GM21737 (cell line): ENCODE measurements at regions not wholly inside any gene's neighbourhood (a gene's known extent, or its start where the extent isn't known, plus 50 kb on each side); places are given as distances from the start of the nearest gene placed in this dataset.
"Not testable (repeated sequence)": the region's sequence is repeated elsewhere in the genome, so short reads cannot be mapped to it uniquely, and the experiment has no call there.

Experiments used
- ATAC-seq: cut with Tn5 transposase; IDR thresholded peaks from one replicate; pipeline ENCODE4 v1.9.1; 2021; ENCODE audit warnings: mild to moderate bottlenecking, moderate library complexity; ENCODE audit not compliant: unreplicated experiment

DNA sequence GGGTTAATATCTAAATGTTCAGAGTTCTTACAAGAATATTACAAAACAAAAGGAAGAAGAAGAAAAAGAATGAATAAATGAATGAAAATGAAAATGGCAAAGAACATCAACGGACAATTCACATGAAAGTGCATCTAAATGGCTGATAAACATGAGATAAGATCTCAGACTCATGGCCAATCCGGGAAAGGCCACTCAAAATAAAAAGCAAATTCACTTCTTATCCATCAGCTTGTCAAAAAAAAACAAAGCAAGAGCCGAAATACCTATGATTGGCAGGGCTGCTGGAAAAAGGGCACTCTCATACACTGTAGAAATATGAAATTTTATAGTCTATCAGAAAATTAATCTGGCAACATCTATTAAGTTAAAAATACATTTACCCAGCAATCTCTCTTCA is 103.6 kb upstream of the EDEM3 start:
- ATAC-seq = no peak

DNA sequence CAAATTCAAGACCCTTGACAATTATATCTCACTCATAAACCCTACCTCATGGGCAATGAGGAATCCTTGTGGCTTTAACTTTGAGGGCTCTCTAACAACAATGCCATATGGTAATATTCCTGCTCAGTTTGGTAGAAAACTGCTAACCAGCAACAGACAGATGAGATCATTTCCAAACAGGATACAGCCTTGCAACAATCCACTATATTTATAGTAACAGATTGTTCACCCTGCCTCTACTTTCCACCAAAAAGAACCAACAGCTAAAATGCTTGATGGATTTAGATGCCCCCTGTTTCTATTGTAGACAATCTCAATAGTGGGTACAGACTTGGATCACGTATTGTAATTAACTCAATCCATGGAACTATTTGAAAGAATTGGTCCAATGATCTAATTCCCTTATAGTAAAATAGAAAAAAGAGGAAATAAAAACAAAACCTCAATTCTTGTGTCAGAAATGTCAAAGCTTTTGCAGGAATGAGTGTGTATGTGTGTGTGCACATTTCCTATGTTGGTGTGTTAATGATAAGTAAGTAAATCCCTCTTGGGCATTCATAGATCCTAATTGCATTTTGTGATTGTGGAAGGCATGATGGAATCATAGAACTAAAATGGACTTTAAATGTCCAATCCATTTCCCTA is 100.0 kb upstream of the EDEM3 start:
- no peak for ATAC-seq

DNA sequence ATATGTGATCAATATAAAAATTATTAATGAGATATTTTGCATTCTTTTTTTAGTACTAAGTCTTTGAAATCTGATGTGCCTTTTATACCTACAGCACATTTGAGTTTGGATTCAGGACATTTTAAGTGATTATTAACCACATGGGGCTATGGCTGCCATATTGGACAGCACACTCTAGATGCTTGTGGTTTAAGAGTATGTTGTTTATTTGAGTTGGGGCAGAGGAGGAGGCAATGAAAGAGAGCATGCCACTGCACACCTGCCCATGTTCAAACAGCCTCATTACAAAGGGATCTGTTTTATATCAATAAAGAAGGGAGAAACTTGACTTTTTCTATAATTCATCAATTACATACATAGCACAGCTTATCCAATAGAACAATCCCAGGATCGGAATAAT is 99.4 kb upstream of the EDEM3 start:
- ATAC-seq = no peak

DNA sequence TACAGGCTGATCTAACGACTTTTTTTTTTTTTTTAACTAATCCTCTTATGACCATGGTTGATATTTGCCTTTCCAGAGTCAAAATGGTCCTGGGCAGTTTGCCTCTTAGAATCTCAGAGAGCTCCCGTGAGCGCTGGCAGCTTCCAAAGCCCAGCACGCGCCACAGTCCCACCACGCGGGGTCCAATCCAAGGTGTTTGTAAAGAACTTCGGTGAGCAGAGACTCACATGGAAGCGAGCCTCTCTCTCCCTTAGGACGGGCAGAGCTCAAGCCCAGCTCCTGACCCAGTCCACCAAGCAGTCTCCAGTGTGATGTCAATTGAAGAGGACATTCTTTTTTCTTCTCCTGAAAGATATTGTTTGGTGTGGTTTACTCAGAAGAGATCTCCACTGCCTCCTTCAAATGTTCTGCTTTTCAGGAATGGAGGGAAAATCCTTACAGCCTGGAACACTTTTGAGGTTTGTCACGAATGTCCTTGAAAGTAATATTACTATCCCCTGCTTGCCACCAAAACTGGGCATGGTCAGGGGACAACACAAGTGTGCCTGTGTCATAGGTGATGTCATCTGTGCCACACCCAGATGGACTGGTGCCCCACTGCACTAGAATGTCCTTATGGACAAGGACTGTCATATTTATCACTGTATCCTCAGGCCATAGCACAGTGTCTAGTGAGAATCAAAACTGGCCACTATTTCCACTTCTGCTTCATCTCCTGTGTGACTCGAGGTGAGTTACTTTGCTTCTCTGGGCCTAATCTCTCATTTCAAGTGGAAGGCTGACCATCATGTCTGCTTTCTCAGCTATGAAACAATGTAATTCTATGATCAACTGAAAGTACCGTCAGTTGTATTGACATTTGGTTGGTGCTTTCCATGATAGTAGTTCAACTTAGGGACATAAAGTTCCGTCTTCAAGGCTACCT is 97.4 kb upstream of the EDEM3 start:
- ATAC-seq = no peak

DNA sequence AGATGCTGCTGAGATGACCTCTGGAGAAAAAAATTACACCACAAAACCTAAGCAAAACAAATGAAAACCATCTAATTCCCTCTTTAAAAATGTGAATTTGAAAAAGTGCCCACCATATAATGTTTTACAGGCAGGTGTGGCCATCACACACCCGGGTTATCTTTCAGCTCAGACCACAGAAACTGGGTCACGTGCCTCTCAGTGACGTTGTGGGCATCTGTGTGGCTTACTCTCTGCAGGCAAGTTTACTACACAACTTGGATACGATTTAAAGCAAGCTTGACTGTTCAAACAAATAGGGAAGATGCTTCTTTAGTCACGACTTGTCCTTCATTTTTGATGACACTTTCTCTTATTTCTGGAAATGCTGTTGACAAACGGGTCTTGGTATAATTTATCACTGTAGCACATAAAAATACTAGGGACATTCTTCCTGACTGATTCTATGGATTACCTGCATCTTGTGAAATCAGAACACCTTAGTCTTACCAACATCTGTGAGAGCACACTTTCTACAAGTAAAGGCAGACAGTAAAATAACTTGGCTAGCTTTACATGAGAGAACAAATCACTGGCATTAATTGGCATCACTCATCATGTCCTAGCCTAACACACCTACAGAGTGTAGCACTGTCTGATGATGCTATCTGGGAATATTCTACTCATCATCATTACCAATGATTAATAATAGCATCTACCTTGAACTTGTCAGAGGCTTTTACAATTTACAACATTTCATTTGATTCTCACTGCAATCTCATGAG is 89.3 kb upstream of the EDEM3 start:
- ATAC-seq = peak; percentile 100

DNA sequence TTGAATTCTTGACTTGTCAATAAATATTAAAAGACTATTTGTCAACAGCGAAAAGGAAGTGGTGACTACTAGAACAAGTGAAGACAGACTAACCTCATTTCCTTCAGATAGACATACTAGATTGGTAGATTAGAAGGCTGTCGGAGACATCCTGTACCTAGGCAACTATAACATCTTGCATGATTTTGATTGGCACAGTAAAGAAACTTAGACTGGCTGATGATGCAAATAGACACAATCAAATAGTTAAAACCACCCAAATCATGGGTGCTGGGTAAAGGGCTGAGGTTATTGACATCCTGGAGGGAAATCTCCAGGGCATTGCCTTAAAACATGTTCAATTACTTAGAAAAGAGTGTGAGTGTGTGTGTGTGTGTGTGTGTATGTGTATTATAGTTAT is 85.9 kb upstream of the EDEM3 start:
- no peak for ATAC-seq

DNA sequence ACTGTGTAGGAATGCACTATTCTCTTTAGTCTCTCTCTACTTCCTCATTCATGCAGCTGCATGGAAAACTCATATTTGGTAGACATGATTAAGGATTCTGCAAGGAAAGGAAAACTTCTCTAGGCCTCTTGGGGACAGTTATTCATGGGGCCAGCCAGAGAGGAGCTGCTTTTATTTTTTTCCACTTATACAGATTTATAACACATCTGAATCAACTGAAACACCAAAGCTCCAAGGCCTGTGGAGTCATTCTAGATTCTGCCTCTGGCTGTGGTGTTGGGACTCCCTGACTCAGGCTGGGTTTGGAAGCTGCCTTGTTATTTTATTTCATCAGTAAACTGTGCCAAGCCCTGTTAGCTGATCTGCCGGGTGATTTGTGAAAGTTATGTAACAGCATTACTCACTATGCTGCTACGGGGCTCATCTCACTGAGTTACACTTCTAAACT is 83.9 kb upstream of the EDEM3 start:
- ATAC-seq = no peak

DNA sequence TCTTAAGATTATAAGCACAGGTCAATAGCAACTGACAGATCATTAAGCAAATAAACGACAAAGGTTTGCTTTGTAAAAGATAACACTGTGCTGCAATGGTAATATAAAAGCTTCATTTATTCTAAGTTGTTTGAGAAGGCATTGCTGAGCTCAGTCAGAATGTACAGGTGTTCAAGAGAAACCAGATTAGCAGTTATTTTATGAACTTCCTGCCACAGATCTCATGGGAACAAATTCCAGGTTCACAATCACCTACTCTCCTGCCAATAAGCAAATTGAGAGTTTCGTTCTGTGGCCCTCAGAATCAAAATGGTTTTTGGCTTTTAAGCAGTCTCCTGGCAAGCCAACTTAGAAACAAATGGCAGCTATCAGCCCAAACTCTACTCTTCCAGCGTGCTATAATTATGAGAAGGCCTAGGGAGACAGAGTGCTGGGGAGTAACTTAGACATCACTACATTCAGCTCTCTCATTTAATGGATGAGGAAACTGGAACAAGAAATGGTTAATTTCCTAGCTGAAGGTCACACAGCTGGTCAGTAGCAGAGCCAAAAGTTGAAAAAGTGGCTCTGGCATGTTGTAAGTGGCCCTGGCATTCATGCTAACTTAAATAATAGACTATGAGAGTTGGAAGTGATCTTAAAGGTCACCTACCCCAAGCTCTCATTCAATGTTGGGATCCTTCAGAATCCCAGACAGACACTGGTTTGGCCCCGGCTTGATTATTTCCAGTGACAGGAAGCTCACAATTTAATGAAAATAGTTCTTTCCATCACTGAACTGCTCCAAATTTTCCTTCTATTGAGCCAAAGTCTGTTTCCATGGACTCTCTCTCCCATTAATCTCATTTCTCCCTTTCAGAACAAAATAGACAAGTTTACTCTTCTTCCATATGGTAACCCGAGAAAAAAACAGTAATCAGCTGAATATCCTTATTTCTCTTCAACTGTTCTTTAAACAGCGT is 82.6 kb upstream of the EDEM3 start:
- ATAC-seq = peak; percentile 73

DNA sequence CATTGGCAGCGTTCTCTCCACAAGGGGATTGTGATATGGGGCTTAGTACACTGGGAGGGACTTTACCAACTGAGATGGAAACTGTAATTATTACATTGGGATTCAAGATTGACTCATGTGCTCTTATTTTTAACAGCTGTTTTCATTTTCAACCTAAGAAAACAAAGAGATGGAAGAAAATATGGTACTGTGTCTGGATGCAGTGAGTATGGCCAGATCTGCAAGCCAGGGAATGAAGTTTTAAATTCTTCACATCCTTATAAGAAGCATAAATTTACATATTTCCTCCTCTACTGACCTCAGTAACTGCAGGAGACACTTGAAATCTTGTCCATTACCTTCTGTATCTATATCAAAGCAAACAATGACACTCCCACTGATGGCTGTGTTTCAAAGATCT is 81.5 kb upstream of the EDEM3 start:
- ATAC-seq = no peak

DNA sequence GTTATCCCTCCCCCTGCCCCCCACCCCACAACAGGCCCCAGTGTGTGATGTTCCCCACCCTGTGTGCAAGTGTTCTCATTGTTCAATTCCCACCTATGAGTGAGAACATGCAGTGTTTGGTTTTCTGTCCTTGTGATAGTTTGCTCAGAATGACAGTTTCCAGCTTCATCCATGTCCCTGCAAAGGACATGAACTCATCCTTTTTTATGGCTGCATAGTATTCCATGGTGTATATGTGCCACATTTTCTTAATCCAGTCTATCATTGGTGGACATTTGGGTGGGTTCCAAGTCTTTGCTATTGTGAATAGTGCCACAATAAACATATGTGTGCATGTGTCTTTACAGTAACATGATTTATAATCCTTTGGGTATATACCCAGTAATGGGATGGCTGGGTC is 79.3 kb upstream of the EDEM3 start:
- ATAC-seq = not testable (repeated sequence)

DNA sequence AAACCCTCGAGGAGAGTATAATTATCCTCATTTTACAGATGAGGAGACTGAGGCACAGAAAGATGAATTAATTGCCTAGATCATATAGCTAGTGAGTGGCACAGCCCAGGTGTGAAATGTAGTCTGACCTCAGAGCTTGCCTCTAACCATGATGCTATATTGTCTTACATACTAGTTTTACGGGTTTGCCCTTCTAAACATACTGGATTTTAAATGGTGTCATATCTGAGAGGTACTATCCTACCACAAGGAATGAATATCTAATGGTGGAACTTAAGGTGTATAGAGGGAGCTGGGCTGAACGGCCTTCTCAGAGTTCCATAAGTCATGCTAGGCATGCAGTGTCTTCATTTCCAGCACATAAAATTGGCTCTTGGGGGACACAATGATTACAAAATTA is 77.9 kb upstream of the EDEM3 start:
- no peak for ATAC-seq

DNA sequence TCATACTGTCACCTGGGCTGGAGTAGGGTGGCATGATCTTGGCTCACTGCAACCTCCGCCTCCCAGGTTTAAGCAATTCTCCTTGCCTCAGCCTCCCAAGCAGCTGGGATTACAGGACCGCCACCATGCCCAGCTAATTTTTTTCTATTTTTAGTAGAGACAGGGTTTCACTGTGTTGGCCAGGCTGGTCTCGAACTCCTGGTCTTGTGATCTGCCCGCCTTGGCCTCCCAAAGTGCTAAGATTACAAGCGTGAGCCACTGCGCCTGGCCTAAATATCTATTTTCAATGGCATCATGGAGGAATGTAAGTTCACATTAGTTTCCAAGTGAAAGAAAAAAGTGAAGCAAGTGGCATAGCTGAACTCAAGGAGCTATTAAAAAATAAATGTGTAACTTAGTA is 74.8 kb upstream of the EDEM3 start:
- not testable (repeated sequence) for ATAC-seq

DNA sequence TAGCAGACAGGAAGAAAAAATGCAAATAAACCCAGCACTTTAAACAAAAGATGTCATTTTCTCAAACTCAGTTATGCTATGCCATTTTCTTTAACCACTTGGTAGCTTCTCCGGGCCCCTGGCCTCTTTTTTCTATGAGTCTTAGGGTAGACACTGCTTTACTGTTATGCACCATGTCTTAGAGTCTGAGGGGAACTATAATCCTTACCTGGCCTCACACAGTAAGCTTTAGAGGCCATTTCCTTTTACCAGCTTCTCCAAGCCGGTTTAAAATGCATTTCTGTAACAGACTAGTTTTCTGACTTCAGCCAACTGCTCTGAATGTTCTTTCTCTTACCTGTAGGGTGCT is 73.7 kb upstream of the EDEM3 start:
- no peak for ATAC-seq

DNA sequence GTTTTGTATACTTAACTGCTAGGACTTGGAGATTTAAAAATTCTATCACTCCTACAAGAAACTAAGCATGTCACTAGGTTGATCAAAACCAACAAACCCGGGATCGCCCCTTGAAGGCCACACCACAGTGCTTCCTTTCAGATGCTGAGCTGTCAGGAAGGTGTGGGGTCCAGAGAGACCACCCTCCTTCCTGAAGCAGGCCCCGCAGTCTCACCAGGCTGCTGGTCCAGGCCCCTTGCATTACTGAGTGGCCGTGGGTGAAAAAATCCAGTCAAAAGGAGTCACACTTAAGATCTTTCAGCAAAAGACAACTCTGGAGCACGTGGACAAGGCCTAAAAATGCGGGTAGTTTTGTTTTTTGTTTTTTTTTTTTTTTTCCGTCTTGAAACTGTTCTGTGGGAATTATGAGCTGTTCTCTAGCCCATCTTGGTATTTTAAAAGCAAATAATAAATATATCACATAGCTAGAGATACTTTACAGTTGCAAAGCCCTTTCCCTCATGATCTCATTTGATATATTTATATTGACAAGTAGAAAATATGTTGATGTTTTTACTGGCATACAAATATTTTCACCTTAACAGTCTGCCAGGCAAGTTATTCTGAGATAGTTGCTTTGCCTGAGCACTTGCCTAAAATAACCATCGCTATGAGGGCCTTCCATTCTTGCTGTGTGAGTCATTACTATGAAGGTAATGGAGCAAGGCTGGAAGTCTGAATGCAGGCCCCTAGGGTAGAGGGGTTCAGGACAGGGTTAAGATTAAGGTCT is 73.1 kb upstream of the EDEM3 start:
- ATAC-seq = no peak

DNA sequence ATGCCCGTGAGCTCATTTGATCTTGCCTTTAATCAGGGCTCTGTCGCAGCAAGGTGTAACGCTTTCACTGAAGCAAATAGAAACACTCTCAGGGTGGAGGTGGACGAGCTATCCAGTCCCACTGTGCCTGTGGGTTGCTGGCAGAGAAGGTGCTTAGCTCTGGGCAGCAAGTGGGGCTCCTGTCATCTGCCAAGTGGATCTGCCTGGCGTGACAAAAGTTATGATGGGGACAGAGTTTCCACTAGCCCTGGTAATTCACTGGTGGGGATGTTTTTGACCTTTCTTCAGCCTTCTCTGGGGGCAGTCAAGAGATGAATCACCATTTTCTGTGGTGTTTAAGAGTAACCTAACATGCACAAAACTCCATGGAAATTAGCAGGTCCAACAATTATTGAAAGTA is 71.3 kb upstream of the EDEM3 start:
- ATAC-seq = no peak

DNA sequence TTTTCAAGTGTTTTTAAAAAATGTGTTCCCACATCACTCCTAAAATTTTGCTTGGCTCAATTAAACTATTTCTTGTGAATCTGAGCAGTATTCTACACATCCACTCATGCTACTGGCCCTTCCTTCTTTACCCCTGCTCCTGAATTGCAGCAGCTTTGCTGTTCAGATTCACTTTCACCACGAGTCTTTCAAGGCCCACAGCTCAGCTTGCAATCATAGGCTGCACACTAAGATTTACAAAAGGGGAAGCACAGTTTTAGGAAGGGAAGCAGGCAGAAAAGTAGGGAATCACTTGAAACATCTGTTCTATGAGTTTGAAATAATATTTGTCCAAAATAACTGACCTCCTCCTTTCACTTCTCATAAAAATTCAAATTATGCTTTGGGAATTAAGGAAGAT is 70.9 kb upstream of the EDEM3 start:
- ATAC-seq = no peak

DNA sequence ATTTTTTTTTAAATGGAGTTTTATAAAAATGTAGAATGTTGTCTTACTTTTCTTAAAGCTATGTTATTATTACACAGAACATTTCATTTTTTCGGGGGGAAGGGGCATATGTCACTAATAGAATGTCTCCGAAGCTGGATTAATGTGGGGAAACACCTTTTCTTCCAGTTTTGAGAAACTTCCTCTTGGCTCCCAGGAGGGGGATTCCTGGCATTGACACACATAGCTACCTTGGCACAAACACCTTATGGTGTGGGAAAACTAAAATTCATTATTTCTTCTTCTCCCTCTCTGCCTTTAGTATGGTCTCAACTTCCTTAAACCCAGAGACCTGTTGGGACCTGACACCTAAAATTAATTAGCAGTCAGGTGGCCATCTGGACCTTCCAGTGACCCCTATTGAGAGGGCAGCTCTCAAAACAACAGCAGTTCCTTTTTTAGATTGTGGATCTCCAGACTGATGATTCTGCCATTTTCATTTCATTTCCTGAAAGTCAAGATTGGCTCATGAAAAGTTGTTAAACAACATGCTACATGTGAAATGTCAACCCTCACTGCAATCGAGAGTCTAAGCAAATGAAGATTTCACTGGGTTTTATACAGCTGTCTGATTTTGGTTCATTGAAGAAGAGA is 70.1 kb upstream of the EDEM3 start:
- no peak for ATAC-seq

DNA sequence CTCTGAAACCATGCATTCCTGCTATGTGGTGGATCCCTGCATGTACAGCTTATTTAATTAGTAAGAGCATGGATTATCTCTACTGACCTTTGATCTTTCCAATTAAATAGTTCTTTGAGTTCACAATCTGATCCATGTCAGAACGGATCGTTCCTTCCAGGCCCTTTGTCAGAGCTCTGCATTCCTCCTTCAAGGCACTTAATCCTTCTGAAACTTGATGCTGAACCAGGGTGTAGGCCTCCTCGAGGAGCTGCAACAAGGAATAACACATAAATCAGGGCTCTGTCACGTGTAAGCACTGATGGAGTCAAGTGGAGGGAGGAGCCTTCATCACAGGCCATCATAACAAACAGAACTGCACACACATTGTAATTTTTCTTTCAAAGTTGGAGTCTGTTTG is 68.4 kb upstream of the EDEM3 start:
- no peak for ATAC-seq

DNA sequence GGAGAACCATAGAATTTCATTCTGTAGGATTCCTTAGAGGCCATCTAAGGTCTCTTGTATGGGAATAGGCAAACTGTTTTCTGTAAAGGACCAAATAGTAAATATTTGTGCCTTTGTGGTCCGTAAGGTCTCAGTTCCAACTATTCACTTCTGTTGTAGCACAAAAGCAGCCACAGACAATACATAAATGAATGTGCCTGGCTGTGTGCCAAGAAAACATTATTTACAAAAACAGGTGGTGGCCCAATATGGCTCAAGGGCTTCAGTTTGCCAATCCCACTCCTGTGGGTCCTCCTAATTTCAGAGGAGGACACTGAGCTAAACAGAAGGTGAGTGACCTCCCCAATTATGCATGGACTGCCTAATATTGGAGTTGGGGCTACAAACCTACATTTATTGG is 67.6 kb upstream of the EDEM3 start:
- no peak for ATAC-seq
